SK-N-SH (cell line): ENCODE measurements at regions not wholly inside any gene's neighbourhood (a gene's known extent, or its start where the extent isn't known, plus 50 kb on each side); places are given as distances from the start of the nearest gene placed in this dataset.

Source experiments
- FOSL2 ChIP-seq: IDR thresholded peaks from 2 replicates; pipeline ENCODE4 v1.4.0; 2012; ENCODE audit warnings: low read depth, mild to moderate bottlenecking, moderate library complexity, borderline replicate concordance
- MAX ChIP-seq: IDR thresholded peaks from 2 replicates; pipeline ENCODE4 v1.4.0; 2012; ENCODE audit warnings: low read depth
- MEF2A ChIP-seq: IDR thresholded peaks from 2 replicates; pipeline ENCODE4 v1.4.0; 2012; ENCODE audit warnings: low read depth, borderline replicate concordance
- POLR2AphosphoS5 ChIP-seq: IDR thresholded peaks from 2 replicates; pipeline ENCODE4 v1.6.1; 2012; ENCODE audit warnings: low read depth, low read length
- RAD21 ChIP-seq: IDR thresholded peaks from 2 replicates; pipeline ENCODE4 v1.6.1; 2012; ENCODE audit warnings: mild to moderate bottlenecking, low read length
- RCOR1 ChIP-seq: fragments of 150-350 bp; IDR thresholded peaks from 2 replicates; pipeline ENCODE4 v1.6.1; 2017; ENCODE audit warnings: antibody characterized with exemption, low read length
- RXRA ChIP-seq: IDR thresholded peaks from 2 replicates; pipeline ENCODE4 v1.4.0; 2012; ENCODE audit warnings: low read depth, mild to moderate bottlenecking, borderline replicate concordance
- TCF12 ChIP-seq: IDR thresholded peaks from 2 replicates; pipeline ENCODE4 v1.4.0; 2012
- TEAD4 ChIP-seq: IDR thresholded peaks from 2 replicates; pipeline ENCODE4 v1.4.0; 2012; ENCODE audit warnings: mild to moderate bottlenecking, borderline replicate concordance; ENCODE audit not compliant: insufficient read depth
- USF2 ChIP-seq: fragments of 150-350 bp; IDR thresholded peaks from 2 replicates; pipeline ENCODE4 v1.6.1; 2017; ENCODE audit warnings: antibody characterized with exemption, low read length, low read depth, borderline replicate concordance
- TF ChIP-seq, protein P1 (sequence below): fragments of 200-600 bp; sonication (generic); IDR thresholded peaks from 2 replicates; pipeline ENCODE4 v1.6.1; 2017; ENCODE audit warnings: antibody characterized with exemption, mild to moderate bottlenecking, moderate library complexity
- TF ChIP-seq, protein P2 (sequence below): IDR thresholded peaks from 2 replicates; pipeline ENCODE4 v1.4.0; 2012; ENCODE audit warnings: low read depth, borderline replicate concordance

DNA sequence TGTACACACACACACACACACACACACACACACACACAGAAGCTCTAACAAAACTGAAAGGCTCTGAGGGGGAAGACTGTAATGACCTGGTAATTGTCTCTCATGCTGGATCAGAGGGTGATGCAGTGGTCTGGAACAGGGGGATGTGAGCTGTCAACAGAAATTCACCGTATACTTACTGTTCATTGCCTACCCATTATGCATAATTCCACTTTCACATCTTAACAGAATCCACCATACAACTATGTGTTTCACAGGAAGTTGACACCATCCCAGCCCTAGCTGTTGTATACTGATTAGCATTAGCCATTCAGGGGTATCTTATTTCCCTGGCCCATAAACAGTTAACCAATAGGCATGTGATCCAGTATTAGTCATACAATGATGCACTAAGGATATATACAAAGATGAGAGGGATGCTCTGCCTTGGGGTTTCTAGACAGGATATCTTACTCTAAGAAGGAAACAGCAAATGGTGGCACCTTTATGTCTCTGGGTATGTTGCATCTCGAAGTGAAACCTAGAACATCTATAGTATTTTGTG, 396.5 kb upstream of the BRINP1 start:
- TF ChIP-seq MAX (no peak), USF2 (no peak), RXRA (no peak), RAD21 (no peak), TCF12 (no peak), TEAD4 (no peak), FOSL2 (no peak), RCOR1 (no peak), MEF2A (no peak), POLR2AphosphoS5 (no peak)
- TF ChIP-seq, protein P1, sequence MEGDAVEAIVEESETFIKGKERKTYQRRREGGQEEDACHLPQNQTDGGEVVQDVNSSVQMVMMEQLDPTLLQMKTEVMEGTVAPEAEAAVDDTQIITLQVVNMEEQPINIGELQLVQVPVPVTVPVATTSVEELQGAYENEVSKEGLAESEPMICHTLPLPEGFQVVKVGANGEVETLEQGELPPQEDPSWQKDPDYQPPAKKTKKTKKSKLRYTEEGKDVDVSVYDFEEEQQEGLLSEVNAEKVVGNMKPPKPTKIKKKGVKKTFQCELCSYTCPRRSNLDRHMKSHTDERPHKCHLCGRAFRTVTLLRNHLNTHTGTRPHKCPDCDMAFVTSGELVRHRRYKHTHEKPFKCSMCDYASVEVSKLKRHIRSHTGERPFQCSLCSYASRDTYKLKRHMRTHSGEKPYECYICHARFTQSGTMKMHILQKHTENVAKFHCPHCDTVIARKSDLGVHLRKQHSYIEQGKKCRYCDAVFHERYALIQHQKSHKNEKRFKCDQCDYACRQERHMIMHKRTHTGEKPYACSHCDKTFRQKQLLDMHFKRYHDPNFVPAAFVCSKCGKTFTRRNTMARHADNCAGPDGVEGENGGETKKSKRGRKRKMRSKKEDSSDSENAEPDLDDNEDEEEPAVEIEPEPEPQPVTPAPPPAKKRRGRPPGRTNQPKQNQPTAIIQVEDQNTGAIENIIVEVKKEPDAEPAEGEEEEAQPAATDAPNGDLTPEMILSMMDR: no peak
- TF ChIP-seq, protein P2, sequence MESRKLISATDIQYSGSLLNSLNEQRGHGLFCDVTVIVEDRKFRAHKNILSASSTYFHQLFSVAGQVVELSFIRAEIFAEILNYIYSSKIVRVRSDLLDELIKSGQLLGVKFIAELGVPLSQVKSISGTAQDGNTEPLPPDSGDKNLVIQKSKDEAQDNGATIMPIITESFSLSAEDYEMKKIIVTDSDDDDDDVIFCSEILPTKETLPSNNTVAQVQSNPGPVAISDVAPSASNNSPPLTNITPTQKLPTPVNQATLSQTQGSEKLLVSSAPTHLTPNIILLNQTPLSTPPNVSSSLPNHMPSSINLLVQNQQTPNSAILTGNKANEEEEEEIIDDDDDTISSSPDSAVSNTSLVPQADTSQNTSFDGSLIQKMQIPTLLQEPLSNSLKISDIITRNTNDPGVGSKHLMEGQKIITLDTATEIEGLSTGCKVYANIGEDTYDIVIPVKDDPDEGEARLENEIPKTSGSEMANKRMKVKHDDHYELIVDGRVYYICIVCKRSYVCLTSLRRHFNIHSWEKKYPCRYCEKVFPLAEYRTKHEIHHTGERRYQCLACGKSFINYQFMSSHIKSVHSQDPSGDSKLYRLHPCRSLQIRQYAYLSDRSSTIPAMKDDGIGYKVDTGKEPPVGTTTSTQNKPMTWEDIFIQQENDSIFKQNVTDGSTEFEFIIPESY: no peak
